B cell (primary cell): ENCODE measurements at regions not wholly inside any gene's neighbourhood (a gene's known extent, or its start where the extent isn't known, plus 50 kb on each side); places are given as distances from the start of the nearest gene placed in this dataset.

Source experiments
- ATAC-seq: fragments of 200-7000 bp; cut with Tn5 transposase; one replicate; pipeline ENCODE4 v1.10.0; 2021; ENCODE audit warnings: low read depth, mild to moderate bottlenecking, moderate number of reproducible peaks, moderate library complexity
- CTCF ChIA-PET: fragments of 350-600 bp; sonication (Branson Sonifier 250); formaldehyde crosslinking; loops from one replicate; lab custom pipeline; 2021; ENCODE audit warnings: antibody characterized with exemption, inconsistent platforms; lab: Charles Lee
- POLR2A ChIA-PET: fragments of 350-600 bp; sonication (Branson Sonifier 250); formaldehyde crosslinking; loops from one replicate; lab custom pipeline; 2021; ENCODE audit warnings: antibody characterized with exemption; lab: Charles Lee
- DNase-seq: peaks from one replicate; pipeline ENCODE4 v3.0.0; 2013
- H2AFZ ChIP-seq: 2 replicates; pipeline ENCODE4 v1.6.1; 2012; ENCODE audit warnings: mild to moderate bottlenecking, low read depth, low read length; ENCODE audit not compliant: insufficient read depth, poor library complexity, severe bottlenecking
- H3K27ac ChIP-seq, 2 donors: 1 replicate in 1 of 2; 2 replicates in 1 of 2; pipeline ENCODE4 v1.5.1; 2012 to 2013; ENCODE audit warnings: low read length in 2 of 2, mild to moderate bottlenecking in 2 of 2, moderate library complexity in 1 of 2
- H3K27me3 ChIP-seq, 4 experiments: fragments of 200-600 bp in 1 of 4; sonication (generic) in 1 of 4; replicated peaks in 1 of 4; 1 replicate in 2 of 4; 2 replicates in 2 of 4; pipeline versions ENCODE4 v1.6.1 to v1.7.0; 2013 to 2016; ENCODE audit warnings: low read length in 3 of 4, mild to moderate bottlenecking in 2 of 4, mixed read lengths in 1 of 4, moderate library complexity in 1 of 4; ENCODE audit not compliant: insufficient read depth in 4 of 4, control insufficient read depth in 3 of 4; ENCODE audit errors: control extremely low read depth in 1 of 4
- H3K36me3 ChIP-seq, 2 experiments: replicated peaks in 1 of 2; 1 replicate in 1 of 2; 2 replicates in 1 of 2; pipeline versions ENCODE4 v1.6.1 to v1.7.1; 2013; ENCODE audit warnings: low read length in 1 of 2; ENCODE audit not compliant: insufficient read depth in 2 of 2, control insufficient read depth in 1 of 2; ENCODE audit errors: control extremely low read depth in 1 of 2, extremely low read depth in 1 of 2
- H3K4me1 ChIP-seq, 2 donors: fragments of 200-600 bp in 1 of 2; sonication (generic) in 1 of 2; 1 replicate in 1 of 2; 2 replicates in 1 of 2; pipeline versions ENCODE4 v1.5.1 to v1.6.1; 2013 to 2017; ENCODE audit warnings: low read length in 2 of 2; ENCODE audit not compliant: control insufficient read depth in 2 of 2, insufficient read depth in 2 of 2
- H3K4me2 ChIP-seq: replicated peaks from 2 replicates; pipeline ENCODE3; 2012; ENCODE audit warnings: mild to moderate bottlenecking, low read depth, low read length; ENCODE audit not compliant: poor library complexity, severe bottlenecking
- H3K4me3 ChIP-seq, 5 experiments: fragments of 200-600 bp in 1 of 5; sonication (generic) in 1 of 5; 1 replicate in 3 of 5; 2 replicates in 2 of 5; pipeline versions ENCODE4 v1.5.1 to v1.7.0; 2011 to 2016; ENCODE audit warnings: low read length in 4 of 5, mild to moderate bottlenecking in 4 of 5, low read depth in 2 of 5, control low read depth in 1 of 5, moderate library complexity in 1 of 5; ENCODE audit not compliant: insufficient read depth in 1 of 5; ENCODE audit errors: control extremely low read depth in 1 of 5, extremely low read depth in 1 of 5
- H3K79me2 ChIP-seq: fragments of 200-600 bp; sonication (generic); one replicate; pipeline ENCODE4 v1.6.0; 2016; ENCODE audit warnings: low read length; ENCODE audit not compliant: control insufficient read depth, insufficient read depth
- H3K9ac ChIP-seq: fragments of 200-600 bp; sonication (generic); 2 replicates; pipeline ENCODE4 v1.6.1; 2017; ENCODE audit warnings: mild to moderate bottlenecking, low read length, moderate library complexity
- H3K9me3 ChIP-seq, 3 donors: one replicate each; pipeline versions ENCODE4 v1.6.1 to v1.7.1; 2013; ENCODE audit warnings: low read length in 2 of 3; ENCODE audit not compliant: control insufficient read depth in 2 of 3, insufficient read depth in 1 of 3; ENCODE audit errors: control extremely low read depth in 1 of 3
- H4K20me1 ChIP-seq: 2 replicates; pipeline ENCODE4 v1.6.0; 2012; ENCODE audit warnings: mild to moderate bottlenecking, low read length; ENCODE audit not compliant: insufficient read depth, control insufficient read depth, poor library complexity, severe bottlenecking
- H3K27ac Mint-ChIP-seq: one replicate; pipeline ENCODE4 v1.8.0; 2021; ENCODE audit warnings: mixed read lengths
- H3K27me3 Mint-ChIP-seq: one replicate; pipeline ENCODE4 v1.8.0; 2021; ENCODE audit warnings: mixed read lengths
- H3K4me1 Mint-ChIP-seq: one replicate; pipeline ENCODE4 v1.8.0; 2021; ENCODE audit warnings: mixed read lengths
- H3K4me3 Mint-ChIP-seq: one replicate; pipeline ENCODE4 v1.8.0; 2021; ENCODE audit warnings: mixed read lengths
- H3K9me3 Mint-ChIP-seq: one replicate; pipeline ENCODE4 v1.8.0; 2022; ENCODE audit warnings: mixed read lengths; ENCODE audit not compliant: insufficient read depth
- EZH2 ChIP-seq: IDR thresholded peaks from 2 replicates; pipeline ENCODE4 v1.6.1; 2012; ENCODE audit warnings: borderline replicate concordance, low read depth, mild to moderate bottlenecking, moderate library complexity, low read length; ENCODE audit not compliant: insufficient read depth, poor library complexity, severe bottlenecking
- WGBS: methylation state at CpG from one replicate; pipeline ENCODE4 v1.1.5; 2013; ENCODE audit warnings: missing lambda C conversion rate; ENCODE audit not compliant: insufficient coverage; 5-methylcytosine and 5-hydroxymethylcytosine counted together
- intact Hi-C: fragments of 100-400 bp; cut with micrococcal nuclease; formaldehyde crosslinking; loops from one replicate; pipeline ENCODE4 v1.10.0; 2022
- TF ChIP-seq, protein P1 (sequence below): fragments of 200-600 bp; IDR thresholded peaks from one replicate; pipeline ENCODE4 v1.8.0; 2022; ENCODE audit warnings: antibody characterized with exemption, mild to moderate bottlenecking

DNA sequence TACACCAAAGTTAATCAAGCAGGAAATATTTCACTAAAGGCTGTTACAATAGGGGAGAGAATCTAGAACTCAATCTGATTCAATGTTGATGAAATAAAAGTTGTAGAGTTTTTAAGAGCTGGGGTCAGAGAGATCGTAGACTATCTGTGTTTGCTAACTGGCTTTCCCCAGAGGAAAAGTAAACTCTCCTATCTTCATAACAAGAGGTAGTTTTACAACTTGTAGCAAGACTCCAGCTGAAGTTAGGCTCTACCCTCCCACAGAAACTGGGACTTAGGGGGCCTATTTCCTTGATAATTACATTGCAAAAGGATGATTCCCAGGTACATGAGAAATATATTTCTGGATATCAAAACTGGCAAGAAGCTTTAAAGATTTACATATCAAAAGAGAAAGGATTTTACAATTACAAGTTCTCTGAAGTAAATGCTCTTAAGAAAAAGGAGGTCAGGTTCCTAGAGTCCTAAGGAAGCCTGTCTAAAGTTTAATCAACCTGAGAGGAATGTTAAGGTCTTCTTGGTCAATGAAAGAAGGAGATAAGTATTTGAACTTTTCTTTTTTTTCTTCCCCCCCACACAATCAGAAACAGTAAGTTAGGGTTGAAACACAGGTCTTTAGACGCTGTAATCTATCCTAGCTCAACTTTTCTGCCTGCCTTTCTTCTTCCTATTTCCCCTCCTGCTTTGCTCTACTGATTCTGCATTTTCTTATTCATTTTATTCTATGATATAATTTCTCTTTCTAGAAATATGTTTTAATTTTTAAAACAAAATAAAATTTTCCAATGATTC, 692.2 kb upstream of the LINC00305 start:
- no peak for TF ChIP-seq EZH2
- TF ChIP-seq, protein P1, sequence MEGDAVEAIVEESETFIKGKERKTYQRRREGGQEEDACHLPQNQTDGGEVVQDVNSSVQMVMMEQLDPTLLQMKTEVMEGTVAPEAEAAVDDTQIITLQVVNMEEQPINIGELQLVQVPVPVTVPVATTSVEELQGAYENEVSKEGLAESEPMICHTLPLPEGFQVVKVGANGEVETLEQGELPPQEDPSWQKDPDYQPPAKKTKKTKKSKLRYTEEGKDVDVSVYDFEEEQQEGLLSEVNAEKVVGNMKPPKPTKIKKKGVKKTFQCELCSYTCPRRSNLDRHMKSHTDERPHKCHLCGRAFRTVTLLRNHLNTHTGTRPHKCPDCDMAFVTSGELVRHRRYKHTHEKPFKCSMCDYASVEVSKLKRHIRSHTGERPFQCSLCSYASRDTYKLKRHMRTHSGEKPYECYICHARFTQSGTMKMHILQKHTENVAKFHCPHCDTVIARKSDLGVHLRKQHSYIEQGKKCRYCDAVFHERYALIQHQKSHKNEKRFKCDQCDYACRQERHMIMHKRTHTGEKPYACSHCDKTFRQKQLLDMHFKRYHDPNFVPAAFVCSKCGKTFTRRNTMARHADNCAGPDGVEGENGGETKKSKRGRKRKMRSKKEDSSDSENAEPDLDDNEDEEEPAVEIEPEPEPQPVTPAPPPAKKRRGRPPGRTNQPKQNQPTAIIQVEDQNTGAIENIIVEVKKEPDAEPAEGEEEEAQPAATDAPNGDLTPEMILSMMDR = no peak
- POLR2A ChIA-PET = no interaction called here
- WGBS = no CpG with 5 or more reads among the region's 2 CpGs
- H3K4me1 ChIP-seq = no peaks in the 10 kb centered on the region
- H2AFZ ChIP-seq = no peak overlapping the region
- H3K4me3 ChIP-seq = no peak overlapping the region
- no peak overlapping the region for H3K4me3 Mint-ChIP-seq
- no peaks in the 10 kb centered on the region for H3K27me3 Mint-ChIP-seq
- no peak overlapping the region for H3K27ac Mint-ChIP-seq
- H4K20me1 ChIP-seq = no peaks in the 10 kb centered on the region
- no peaks in the 10 kb centered on the region for H3K4me1 Mint-ChIP-seq
- H3K27me3 ChIP-seq = no peaks in the 10 kb centered on the region
- H3K4me2 ChIP-seq = no peak overlapping the region
- DNase-seq (no peak), ATAC-seq (no peak)
- H3K9ac ChIP-seq = no peak overlapping the region
- CTCF ChIA-PET = no interaction called here
- H3K27ac ChIP-seq = no peak overlapping the region
- H3K9me3 Mint-ChIP-seq = no peaks in the 10 kb centered on the region
- no peaks in the 10 kb centered on the region for H3K9me3 ChIP-seq
- H3K79me2 ChIP-seq = no peaks in the 10 kb centered on the region
- no peaks in the 10 kb centered on the region for H3K36me3 ChIP-seq
- intact Hi-C loops = no loop called here

DNA sequence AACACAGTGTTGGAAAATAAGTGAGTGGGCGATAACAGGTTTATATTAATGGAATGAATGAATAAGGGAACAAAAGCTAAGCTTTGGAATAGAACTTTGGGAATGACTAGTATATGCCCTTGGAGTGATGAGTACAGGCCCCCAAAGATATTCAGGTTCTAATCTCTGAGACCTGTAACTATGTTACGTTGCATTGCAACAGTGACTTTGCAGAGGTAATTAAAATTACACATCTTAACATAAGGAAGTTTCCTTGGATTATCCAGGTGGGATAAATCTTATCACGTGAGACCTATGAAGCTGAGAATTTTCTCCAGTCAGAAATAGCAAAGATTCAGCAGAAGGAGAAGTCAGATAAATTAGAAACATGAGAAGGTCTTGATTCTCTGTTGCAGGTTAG, 661.5 kb upstream of the LINC00305 start:
- H2AFZ ChIP-seq = no peak overlapping the region
- ChIA-PET CTCF (no interaction called here), POLR2A (no interaction called here)
- no peaks in the 10 kb centered on the region for H3K36me3 ChIP-seq
- no peak overlapping the region for H3K4me2 ChIP-seq
- H3K9ac ChIP-seq = no peak overlapping the region
- intact Hi-C loops = no loop called here
- no CpG with 5 or more reads among the region's 3 CpGs for WGBS
- H3K4me1 ChIP-seq = no peaks in the 10 kb centered on the region
- no peaks in the 10 kb centered on the region for H3K27me3 Mint-ChIP-seq
- DNase-seq (no peak), ATAC-seq (no peak)
- no peaks in the 10 kb centered on the region for H3K27me3 ChIP-seq
- no peak overlapping the region for H3K27ac ChIP-seq
- H3K9me3 Mint-ChIP-seq = peaks cover 5% of the 10 kb centered on the region
- TF ChIP-seq, protein P1 = no peak
- TF ChIP-seq EZH2 = no peak
- no peak overlapping the region for H3K4me3 ChIP-seq
- peaks cover 0 to 3% (median 0%) of the 10 kb centered on the region in 3 donors for H3K9me3 ChIP-seq
- H3K27ac Mint-ChIP-seq = no peak overlapping the region
- H3K79me2 ChIP-seq = no peaks in the 10 kb centered on the region
- H4K20me1 ChIP-seq = no peaks in the 10 kb centered on the region
- peaks cover 2% of the 10 kb centered on the region for H3K4me1 Mint-ChIP-seq
- H3K4me3 Mint-ChIP-seq = no peak overlapping the region
